Left hindlimb (tissue), 1 donor: ENCODE measurements at regions not wholly inside any gene's neighbourhood (a gene's known extent, or its start where the extent isn't known, plus 50 kb on each side); places are given as distances from the start of the nearest gene placed in this dataset.
"Not testable (repeated sequence)": the region's sequence is repeated elsewhere in the genome, so short reads cannot be mapped to it uniquely, and the experiment has no call there.

Source experiments
- DNase-seq: peaks from one replicate; pipeline ENCODE4 v3.0.0-alpha.2; 2018

DNA sequence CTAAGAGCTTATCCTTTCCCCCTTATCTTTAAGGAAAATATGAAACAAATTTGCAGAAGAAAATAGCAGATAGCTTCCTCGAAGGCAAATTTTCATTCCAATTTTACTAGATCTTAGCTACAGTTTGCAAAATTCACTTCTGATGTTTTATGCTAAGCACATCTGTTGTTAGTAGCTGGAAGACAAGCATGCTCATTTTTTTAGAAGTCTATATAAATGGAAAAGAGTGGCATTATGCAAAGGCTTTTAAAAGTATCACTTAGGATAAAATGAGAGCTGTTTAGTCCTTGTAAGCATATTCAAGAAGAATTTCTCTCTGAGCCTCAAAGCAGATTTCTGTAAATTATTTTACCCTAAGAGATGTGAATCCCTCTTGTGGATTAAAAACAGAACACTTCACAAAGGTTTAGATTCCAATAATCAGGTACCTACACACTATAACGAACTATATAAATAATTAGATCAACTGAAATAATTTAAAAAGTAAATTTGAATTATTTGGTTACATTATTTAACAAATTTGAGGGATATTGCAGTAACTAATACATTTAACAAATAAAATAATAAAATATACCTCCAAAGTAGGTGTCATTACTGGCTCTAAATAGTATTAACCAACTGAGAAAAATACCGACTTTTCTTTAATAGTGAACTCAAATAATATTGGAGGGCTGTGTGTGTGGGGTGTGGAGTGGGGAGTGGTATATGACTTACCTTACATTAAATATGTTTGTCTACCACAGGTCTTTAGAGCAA, 307.1 kb downstream of the SEMA3D start:
- DNase-seq, result no peak

DNA sequence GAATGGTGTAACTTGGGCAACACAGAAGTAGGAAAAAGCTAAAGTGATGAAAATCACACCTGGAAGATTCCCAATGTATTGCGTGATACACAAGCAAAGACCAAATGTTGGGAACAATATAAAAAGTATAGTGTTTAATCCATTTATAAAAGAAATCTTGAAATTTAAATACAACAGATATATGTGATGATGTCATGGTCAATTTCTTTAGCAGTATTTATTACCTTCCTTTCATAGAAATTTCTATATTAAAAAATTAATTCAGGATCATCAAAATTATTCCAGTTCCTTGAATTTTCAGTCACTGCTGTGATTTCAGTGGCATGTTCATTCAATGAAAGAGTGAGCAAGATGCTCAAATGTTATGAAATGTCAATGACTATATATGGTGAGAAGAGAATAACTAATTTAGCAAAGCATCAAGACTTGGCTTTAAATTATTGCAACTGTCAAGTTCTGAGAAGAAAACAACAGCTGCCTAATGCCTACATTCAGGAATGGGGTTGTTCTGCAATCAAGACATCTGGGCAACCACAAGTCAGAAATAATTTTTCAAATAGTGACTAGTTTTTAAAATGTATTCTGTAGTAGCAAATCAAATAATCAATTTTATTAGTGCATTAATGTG, 308.8 kb downstream of the SEMA3D start:
- DNase-seq, result no peak

DNA sequence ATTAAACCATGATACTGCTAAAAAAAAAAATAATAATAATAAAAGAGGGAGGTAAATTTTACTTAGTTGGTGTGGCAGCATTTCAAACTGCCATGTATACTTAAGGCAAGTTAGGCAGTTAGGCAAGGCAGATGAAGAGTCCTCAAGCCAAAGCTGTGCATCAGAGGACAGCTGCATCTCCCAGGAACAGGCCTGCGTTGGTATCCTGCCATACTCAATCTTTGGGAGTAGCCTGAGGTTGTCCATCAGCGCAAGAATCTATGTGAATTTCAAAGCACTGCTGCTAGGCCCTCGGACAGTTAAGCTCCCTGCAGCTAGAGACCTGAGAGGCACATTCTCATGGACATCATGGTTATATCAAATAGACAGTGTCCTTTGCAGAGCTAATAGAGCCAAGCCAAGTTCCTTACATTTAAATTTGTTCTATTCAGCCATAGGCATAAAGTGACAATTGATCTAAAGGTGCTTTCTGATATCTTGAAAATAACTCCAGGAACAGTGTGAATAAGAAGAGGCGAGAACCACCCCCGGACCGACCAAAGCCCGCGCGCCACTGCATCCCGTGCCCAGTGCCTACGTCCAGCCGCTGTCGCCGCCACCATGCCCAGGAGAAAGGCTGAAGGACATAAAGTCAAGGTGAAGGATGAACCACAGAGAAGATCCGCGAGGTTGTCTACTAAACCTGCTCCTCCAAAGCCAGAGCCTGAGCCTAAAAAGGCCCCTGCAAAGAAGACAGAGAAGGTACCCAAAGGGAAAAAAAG, 310.6 kb downstream of the SEMA3D start:
- no peak for DNase-seq

DNA sequence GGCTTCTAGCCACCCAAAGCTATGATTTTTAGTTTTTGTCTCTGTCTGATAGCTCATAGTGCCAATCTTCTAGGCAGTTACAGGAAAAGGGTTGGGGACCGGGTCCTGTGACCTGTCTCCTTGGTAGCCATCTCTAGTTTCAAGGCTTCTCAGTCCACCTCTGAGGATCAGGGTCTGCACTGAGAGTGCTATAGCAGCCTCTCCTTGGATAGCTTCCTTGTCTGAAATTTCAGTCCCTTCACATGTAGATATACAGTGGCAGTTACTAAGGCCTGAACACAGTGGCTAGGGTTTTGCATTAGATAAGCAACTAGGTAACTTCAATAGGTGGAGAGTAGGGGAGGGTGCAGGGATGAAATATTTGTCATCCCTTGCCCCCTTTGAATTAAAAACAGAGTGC, 321.3 kb downstream of the SEMA3D start:
- no peak for DNase-seq

DNA sequence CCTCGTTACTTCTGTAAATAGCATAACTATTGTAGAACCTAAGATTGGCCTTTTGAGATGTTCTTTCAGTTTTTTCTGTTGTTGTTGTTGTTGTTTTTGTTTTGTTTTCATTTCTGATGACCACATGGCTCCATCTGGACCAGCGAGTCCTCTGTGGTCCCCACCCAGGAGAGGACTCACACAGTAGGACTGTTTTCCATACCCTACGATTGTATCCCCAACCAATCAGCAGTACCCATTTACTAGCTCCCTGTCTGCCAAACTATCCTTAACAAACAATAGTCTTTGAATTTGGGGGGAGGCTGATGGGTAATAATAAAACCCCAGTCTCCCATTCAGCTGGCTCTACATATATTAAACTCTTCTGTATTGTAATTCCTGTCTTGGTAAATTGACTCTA, 329.5 kb downstream of the SEMA3D start:
- DNase-seq, result no peak

DNA sequence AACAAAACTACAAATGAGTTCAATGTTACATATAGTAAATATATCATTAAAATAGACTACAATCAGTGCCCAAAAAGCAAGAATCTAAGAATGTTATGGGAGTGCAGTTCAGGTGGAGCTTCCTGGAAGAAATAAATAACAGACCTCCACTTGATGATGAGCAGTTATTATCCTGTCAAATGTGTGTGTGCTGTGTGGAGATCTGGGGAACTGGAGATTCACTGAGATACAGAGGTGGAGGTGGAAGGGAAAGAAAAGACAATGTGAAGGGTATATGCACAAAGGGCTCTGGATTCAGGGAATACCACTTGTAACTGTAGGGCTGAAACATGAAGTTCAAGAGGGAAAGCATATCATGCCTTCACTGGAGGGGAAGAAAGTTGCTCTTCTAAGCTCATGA, 331.1 kb downstream of the SEMA3D start:
- no peak for DNase-seq

DNA sequence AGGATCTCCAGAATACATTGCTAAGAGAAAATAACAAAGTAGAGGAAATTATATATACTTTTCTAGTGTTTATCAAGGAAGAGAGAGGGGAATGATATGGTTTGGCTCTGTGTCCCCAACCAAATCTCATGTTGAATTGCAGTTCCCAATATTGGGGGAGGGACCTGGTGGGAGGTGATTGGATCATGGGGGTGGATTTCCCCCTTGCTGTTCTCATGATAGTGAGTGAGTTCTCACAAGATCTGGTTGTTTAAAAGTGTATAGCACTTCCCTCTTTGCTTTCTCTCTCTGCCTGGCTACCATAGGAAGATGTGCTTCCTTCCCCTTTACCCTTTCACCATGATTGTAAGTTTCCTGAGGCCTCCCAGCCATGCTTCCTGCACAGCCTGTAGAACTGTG, 337.9 kb downstream of the SEMA3D start:
- not testable (repeated sequence) for DNase-seq

DNA sequence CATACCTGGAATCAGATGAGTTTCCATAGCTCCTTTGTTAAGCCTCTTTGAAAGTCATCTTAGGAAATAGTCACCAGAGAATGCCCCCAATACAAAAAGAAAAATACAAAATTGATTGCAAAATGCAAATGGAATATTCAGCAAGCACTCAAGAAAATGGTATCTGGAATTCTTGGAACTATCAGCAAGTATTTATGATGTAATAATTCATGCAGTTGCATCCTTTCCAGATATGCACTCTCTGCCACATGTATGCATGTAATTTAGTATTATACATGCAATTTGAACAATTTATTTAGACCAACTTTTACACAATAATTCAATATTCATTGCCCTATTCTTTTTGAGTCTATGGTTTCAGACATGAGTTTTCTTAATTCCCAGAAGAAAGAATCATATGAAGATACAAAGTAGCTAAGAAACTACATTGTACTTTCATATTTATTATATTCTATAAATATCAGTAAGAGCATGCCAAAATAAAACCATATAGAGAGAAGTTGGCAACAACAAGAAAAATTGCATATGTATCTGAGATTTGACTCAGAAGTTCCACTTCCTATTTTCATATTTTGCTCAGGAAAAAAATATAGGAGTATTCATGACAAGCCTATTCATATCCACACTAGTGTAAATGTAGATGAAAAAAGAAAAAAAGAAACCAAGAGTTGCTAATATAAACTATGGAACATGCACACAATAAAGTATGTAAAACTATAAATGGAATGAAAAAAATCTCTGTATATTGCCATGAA, 338.5 kb downstream of the SEMA3D start:
- no peak for DNase-seq

DNA sequence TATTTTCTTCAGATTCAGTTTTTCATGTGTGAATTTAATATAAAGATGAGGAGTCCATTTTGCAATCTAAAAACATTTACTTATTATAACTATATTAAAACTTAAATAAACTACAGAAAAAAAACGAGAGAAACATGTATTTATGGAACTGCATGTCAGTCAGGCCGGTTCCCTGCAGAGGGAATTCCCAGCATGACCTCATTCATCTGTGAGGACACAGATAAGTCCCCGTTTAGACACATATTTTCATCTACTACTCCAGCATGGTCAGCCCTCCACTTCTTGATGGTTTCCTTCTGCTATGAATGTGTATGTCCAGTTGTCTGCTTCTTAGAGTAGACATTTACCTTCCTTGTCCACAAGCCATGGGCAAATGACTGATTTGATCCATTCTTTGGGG, 339.1 kb downstream of the SEMA3D start:
- DNase-seq, result no peak

DNA sequence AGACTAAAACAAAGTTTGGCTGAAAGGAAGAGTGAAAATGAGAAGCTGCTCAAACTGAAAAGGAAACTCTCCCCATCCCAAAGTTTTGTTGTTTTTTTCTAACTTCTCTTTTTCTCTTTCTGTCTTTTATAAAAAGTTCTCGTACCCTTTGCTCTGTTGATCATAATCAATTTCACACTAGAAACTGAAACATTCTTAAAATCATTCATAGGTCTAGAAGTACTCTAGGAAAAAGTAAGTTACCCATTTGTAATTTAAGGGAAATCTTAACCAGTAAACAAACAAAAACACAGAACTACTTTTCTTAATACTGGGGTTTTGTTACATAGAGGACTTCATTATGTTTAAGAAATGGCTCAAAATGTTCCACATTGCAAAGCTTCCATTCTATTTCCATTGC, 339.8 kb downstream of the SEMA3D start:
- no peak for DNase-seq

DNA sequence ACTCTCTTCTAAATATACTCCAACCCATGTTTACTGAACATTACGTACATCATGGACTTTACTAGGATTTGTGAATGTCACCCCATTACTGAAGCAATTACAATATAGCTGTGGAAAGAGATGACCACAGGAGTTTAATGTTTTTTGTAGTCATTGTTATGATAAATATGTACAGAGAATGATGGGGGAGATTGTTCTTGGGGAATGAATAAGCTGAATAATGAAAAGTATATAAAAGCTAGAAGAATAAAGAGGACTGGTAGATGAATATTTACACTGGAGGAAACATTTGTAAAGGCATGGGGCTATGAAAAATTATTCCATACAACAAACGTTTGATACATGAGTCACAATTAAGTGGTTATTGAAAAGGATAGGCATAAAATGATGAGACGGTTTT, 340.9 kb downstream of the SEMA3D start:
- DNase-seq, result no peak

DNA sequence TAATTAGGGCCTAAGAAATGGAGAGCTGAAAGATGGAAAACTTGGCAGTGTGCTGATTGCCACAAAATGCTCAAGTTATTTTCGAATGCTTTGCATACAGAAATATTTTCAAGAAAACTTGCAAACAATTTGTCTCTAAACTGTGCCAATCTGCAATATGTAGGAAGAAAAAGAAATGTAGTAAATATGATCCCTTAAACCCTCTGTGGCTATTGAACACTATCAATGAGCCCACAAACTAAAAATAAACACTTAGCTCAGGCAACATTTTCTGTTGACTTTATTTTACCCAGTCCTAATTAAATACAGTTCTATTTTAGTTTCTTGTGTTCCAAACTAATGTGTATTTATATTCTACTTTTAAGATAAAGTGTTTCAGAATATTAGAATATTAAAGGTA, 342.1 kb downstream of the SEMA3D start:
- no peak for DNase-seq

DNA sequence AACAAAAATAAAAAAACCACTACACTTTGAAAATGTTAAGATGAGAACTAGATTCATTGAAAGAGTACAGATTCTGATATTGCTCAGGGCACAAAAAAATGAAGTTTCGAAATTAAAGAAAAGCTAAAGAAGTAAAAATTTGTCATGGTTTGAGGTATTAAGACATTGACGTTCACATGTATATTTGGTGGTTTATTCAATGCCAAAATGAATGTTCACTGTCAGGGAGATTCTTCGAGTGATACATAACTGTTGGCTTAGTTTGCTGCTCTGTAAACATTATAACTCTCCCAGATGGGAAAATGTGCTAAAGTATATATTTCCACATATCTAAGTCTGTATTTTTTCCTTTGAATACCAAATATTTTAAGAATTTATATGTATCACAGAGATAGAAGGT, 345.0 kb downstream of the SEMA3D start:
- DNase-seq, result no peak

DNA sequence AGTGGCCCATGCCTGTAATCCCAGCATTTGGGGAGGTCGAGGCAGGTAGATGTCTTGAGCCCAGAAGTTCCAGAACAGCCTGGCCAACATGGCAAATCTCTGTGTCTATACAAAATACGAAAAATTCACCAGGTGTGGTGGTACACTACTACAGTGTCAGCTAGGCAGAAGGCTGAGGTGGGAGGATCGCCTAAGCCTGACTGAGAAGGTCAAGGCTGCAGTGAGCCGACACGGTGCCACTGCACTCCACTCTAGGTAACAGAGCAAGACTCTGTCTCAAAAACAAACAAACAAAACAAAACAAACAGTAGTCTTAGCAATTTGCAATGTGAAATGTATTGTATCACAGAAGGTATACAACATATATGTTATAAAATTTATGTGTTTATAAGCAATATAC, 348.0 kb downstream of the SEMA3D start:
- DNase-seq, result no peak

DNA sequence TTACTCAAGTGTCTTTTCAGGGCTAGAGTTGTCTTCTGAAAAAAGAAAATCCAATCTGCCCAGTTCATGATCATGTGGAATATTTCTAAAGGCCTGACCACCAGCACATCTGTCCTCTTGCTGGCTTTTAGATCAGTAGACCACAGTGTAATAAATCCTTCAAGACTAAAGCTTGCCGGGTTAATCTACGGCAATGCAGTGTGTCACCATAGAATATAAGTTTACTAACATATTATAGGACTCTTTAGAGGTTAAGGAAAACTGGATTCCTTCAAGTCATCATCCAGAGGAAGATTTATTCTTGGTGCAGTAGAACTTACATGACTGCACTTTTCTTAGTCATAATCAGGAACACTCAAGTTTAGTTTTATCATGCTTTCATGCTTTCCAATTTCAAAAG, 349.5 kb downstream of the SEMA3D start:
- no peak for DNase-seq

DNA sequence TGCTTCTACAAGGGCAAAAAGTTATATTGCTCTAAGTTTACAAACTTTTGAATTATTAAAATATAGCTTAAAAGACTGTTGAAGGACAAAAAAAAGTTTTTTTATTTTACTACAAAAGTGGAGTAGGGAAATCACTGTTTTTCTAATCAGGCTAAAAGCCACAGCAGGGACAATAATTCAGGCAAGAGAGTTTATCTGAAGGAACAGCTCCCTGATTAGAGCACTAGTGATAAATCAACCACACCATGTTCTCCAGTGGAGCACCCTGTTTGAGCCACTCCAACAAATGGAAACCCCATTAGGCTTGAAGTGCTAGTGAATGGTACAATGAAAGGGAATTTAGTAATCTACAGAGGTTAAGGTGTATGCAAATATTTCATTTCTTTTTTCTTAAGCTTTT, 357.1 kb downstream of the SEMA3D start:
- no peak for DNase-seq

DNA sequence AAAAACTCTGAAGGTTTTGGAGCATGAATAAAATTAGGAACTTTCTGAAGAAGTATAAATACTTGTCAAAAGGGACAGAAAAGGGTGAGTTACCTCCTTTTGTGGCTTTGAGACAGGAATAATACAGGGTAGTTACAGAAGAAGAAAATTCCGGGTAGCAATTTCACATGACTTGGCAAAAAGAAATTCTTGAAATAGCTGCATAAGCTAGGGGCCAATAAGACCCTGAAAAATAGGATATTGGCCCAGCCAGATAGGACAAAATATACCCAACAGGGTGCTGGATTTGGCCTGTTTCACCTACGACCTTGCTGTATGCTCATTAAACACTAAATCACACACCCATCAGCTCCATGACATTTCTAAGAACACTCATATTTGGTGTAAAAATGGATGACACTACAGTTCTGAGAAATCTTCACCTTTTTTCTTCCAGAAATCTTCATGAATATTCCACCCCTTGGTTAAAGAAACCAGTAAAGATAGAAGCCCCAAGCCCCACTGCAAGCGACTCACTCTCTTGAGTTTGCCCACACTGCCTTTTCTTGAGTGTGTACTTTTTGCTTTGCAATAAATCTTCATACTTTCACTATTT, 362.7 kb downstream of the SEMA3D start:
- no peak for DNase-seq

DNA sequence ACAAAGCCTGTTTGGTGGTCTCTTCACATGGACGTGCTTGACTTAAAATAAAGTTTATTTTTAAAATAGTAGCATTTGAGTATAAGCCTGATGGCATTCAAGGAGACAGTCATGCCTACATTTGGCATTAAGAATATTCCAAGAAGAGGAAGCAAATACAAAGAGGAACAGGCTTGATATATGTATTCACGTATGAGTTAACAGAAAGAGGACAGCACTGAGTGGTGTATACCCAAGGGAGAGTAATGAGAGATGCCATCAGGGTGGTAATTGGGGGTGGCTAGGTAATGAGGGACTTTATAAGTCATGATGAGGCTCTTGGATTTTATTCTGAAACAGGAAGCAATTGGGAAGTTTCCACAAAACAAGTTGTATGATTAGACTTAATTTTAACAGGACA, 363.3 kb downstream of the SEMA3D start:
- no peak for DNase-seq

DNA sequence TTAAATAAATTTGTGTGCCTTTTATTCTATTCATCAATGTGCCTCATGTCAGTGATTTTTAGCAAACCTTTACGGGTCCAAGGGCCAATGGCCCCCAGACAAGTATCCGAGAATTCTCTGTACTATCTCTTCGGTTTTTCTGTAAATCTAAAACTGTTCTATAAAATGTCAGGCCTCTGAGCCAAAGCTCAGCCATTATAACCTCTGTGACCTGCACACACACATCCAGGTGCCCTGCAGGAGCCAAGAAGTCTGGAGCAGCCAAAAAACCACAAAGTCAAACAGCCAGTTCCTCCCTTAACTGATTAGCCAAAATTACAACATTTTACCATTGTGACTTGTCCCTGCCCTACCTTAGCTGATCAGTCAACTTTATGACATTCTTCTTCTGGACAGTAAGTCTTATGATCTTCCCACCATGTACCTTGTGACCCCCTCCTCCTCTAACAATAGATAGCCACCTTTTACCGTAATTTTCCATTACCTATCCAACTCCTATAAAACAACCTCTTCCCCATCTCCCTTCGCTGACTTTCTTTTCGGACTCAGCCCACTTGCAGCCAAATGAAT, 363.8 kb downstream of the SEMA3D start:
- no peak for DNase-seq

DNA sequence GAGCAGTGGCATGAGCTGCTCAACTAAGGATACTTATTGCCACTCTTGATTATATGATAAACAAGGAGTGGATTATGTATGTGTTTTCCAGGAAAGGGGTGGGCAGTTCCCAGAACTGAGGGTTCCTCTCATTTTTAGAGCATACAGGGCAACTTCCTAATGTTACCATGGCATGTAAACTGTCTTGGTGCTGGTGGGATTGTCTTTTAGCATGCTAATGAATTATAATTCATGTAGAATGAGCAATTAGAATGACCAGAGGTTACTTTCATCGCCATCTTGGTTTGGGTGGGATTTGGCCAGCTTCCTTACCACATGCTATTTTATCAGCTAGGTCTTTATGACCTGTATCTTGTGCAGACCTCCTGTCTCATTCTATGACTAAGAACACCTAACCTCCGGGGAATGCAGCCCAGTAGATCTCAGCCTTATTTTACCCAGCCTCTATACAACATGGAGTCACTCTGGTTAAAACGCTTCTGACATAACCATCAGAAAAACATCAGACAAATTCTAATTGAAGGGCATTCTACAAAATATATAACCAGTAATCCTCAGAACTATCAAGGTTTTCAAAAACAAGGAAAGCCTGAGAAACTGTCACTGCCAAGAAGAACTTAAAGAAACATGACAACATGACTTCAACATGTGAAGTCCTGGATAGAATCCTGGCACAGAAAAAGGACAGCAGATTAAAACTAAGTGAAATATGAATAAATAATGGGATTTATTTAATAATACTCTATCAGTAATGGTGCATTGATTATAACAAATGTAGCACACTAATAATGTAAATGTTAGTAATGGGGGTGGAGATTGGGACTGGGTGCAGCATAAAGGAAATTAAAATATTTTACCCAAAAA, 365.0 kb downstream of the SEMA3D start:
- DNase-seq, result no peak

DNA sequence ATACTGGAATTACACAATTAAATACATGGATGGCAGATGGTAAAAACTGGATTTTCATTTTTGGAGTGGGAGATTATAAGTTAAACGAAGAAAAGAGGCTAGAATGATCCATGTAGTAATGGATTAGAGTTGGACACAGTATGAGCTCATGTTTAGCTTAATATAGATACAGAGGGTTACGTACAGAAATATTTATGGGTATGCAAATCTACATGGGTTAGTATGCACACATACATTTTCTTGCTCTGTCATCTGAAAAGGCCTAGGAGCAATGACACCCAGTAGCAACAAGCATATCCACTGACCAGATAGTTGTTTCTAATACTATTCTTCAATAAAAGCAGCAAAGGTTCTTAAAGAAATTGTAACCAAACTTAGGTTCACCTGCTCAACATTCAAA, 366.4 kb downstream of the SEMA3D start:
- no peak for DNase-seq

DNA sequence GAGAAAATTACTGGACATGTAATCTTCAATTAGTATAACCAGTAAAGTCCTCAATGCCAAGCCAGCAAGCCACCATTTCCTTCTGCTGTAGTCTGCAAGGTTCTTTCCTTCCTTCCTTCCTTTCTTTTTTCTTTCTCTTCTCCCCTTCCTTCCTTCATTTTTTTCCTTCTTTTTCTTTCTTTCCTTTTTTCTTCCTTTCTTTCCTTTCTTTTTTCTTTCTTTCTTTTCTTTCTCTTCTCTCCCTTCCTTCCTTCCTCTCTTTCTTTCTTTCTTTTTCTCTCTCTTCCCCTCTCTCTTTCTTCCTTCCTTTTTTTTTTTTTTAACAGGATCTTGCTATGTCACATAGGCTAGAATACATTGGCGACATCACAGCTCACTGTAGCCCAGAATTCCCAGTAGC, 369.8 kb downstream of the SEMA3D start:
- no peak for DNase-seq
